LNCaP clone FGC (cell line): ENCODE measurements at regions not wholly inside any gene's neighbourhood (a gene's known extent, or its start where the extent isn't known, plus 50 kb on each side); places are given as distances from the start of the nearest gene placed in this dataset.
A peak's percentile ranks its signal among the peaks of the same experiment; 100 is the strongest.

Experiments used
- DNase-seq: peaks from one replicate; pipeline ENCODE4 v3.0.0-alpha.2; 2011; ENCODE audit warnings: low read depth
- H3K4me3 ChIP-seq: 2 replicates; pipeline ENCODE4 v1.5.1; 2011; ENCODE audit warnings: mild to moderate bottlenecking, low read depth, low read length, control low read depth
- CTCF ChIP-seq: IDR thresholded peaks from 2 replicates; pipeline ENCODE4 v1.5.1; 2012; ENCODE audit warnings: mild to moderate bottlenecking; ENCODE audit not compliant: control insufficient read depth, insufficient read depth; ENCODE audit errors: extremely low read depth

- DNase-seq: no peak
- TF ChIP-seq CTCF: no peak
- no peak overlapping the region for H3K4me3 ChIP-seq
Observed at GRCh38 chr3:174776123-174776522, 83.0 kb upstream of the NAALADL2 start.

GRCh38 chr3:174776636-174777035 lies 82.5 kb upstream of the NAALADL2 start:
- DNase-seq: no peak
- H3K4me3 ChIP-seq: no peak overlapping the region
- TF ChIP-seq CTCF: no peak

GRCh38 chr3:174777813-174778212 lies 81.3 kb upstream of the NAALADL2 start:
- no peak for DNase-seq
- no peak for TF ChIP-seq CTCF

GRCh38 chr3:174783502-174783901 lies 75.6 kb upstream of the NAALADL2 start:
- DNase-seq: no peak
- TF ChIP-seq CTCF: no peak
- no peak overlapping the region for H3K4me3 ChIP-seq

More at GRCh38 chr3:174777813-174778212, 81.3 kb upstream of the NAALADL2 start:
- no peak overlapping the region for H3K4me3 ChIP-seq

- no peak for TF ChIP-seq CTCF
- DNase-seq: no peak
- H3K4me3 ChIP-seq: no peak overlapping the region
Observed at GRCh38 chr3:174784206-174784934, 74.8 kb upstream of the NAALADL2 start.

GRCh38 chr3:174786825-174787224 lies 72.3 kb upstream of the NAALADL2 start:
- peak; percentile 27 for DNase-seq
- no peak for TF ChIP-seq CTCF
- no peak overlapping the region for H3K4me3 ChIP-seq

- no peak for DNase-seq
- TF ChIP-seq CTCF: no peak
- H3K4me3 ChIP-seq: no peak overlapping the region
Observed at GRCh38 chr3:174791161-174791560, 68.0 kb upstream of the NAALADL2 start.
